Liver (tissue), 3 donors: ENCODE measurements at regions not wholly inside any gene's neighbourhood (a gene's known extent, or its start where the extent isn't known, plus 50 kb on each side); places are given as distances from the start of the nearest gene placed in this dataset.

Experiments
- ATF3 ChIP-seq: IDR thresholded peaks from 2 replicates; pipeline ENCODE4 v1.6.1; 2016; ENCODE audit warnings: antibody characterized with exemption
- CTCF ChIP-seq: fragments of 150-350 bp; IDR thresholded peaks from 2 replicates; pipeline ENCODE4 v1.5.1; 2017; ENCODE audit warnings: improper control_type of control experiment, low read depth, low read length; ENCODE audit not compliant: missing input control
- EGR1 ChIP-seq, 2 donors: IDR thresholded peaks; 2 replicates each; pipeline ENCODE4 v1.6.1; 2016 to 2018; ENCODE audit warnings: antibody characterized with exemption in 2 of 2, low read depth in 2 of 2
- GABPA ChIP-seq, 2 donors: IDR thresholded peaks in 1 of 2; conservative IDR thresholded peaks in 1 of 2; 2 replicates each; pipeline ENCODE4 v1.6.1; 2016; ENCODE audit warnings: antibody characterized with exemption in 2 of 2, mild to moderate bottlenecking in 1 of 2, moderate library complexity in 1 of 2
- HNF4A ChIP-seq, 2 donors: conservative IDR thresholded peaks; 2 replicates each; pipeline ENCODE4 v1.6.1; 2016; ENCODE audit warnings: antibody characterized with exemption in 2 of 2, mild to moderate bottlenecking in 2 of 2
- HNF4G ChIP-seq: IDR thresholded peaks from 2 replicates; pipeline ENCODE4 v1.6.1; 2016; ENCODE audit warnings: antibody characterized with exemption
- JUND ChIP-seq, 2 donors: IDR thresholded peaks; 2 replicates each; pipeline ENCODE4 v1.6.1; 2016; ENCODE audit warnings: antibody characterized with exemption in 2 of 2
- MAX ChIP-seq: IDR thresholded peaks from 2 replicates; pipeline ENCODE4 v1.6.1; 2016; ENCODE audit warnings: antibody characterized with exemption
- RAD21 ChIP-seq, 2 donors: IDR thresholded peaks; 2 replicates each; pipeline ENCODE4 v1.6.1; 2016; ENCODE audit warnings: antibody characterized with exemption in 2 of 2, mild to moderate bottlenecking in 2 of 2
- REST ChIP-seq: IDR thresholded peaks from 2 replicates; pipeline ENCODE4 v1.6.1; 2016; ENCODE audit warnings: antibody characterized with exemption, mild to moderate bottlenecking
- RXRA ChIP-seq, 2 donors: IDR thresholded peaks; 2 replicates each; pipeline ENCODE4 v1.6.1; 2017 to 2018; ENCODE audit warnings: antibody characterized with exemption in 2 of 2, mild to moderate bottlenecking in 1 of 2
- SP1 ChIP-seq: IDR thresholded peaks from 2 replicates; pipeline ENCODE4 v1.6.1; 2018; ENCODE audit warnings: antibody characterized with exemption, mild to moderate bottlenecking
- TAF1 ChIP-seq: conservative IDR thresholded peaks from 2 replicates; pipeline ENCODE4 v1.6.1; 2016; ENCODE audit warnings: antibody characterized with exemption, mild to moderate bottlenecking
- YY1 ChIP-seq: IDR thresholded peaks from 2 replicates; pipeline ENCODE4 v1.6.1; 2016; ENCODE audit warnings: antibody characterized with exemption, mild to moderate bottlenecking
- donor health status: healthy.
- donor health status: healthy.

GRCh38 chr2:60226943-60227342 is 326.5 kb downstream of the BCL11A start:
- TF ChIP-seq CTCF (no peak), REST (no peak), TAF1 (no peak), EGR1 (IDR thresholded peaks at IDR 0.05; ENCODE audit: low read depth in 2 of 2) (no peak), ATF3 (no peak), RAD21 (IDR thresholded peaks at IDR 0.05) (no peak), GABPA (IDR thresholded peaks at IDR 0.05 in 1 of 2, conservative IDR thresholded peaks at IDR 0.05 in 1 of 2) (no peak), HNF4G (no peak), SP1 (no peak), RXRA (IDR thresholded peaks at IDR 0.05) (no peak), YY1 (no peak), JUND (IDR thresholded peaks at IDR 0.05) (no peak), HNF4A (conservative IDR thresholded peaks at IDR 0.05) (no peak), MAX (no peak)
